ENCODE measurements at regions not wholly inside any gene's neighbourhood (a gene's known extent, or its start where the extent isn't known, plus 50 kb on each side); places are given as distances from the start of the nearest gene placed in this dataset.

GRCh38 chr3:127387556-127388153 is 99.8 kb upstream of the PRR20G start:
- Mint-ChIP-seq H3K27ac (no peak overlapping the region), H3K9me3 (peaks cover 8% of the 10 kb centered on the region), H3K4me3 (no peak overlapping the region), H3K4me1 (no peaks in the 10 kb centered on the region), H3K36me3 (ENCODE audit: low read depth) (no peaks in the 10 kb centered on the region), H3K27me3 (ENCODE audit: low read depth) (peaks cover 22% of the 10 kb centered on the region)
- TF ChIP-seq, protein P1, sequence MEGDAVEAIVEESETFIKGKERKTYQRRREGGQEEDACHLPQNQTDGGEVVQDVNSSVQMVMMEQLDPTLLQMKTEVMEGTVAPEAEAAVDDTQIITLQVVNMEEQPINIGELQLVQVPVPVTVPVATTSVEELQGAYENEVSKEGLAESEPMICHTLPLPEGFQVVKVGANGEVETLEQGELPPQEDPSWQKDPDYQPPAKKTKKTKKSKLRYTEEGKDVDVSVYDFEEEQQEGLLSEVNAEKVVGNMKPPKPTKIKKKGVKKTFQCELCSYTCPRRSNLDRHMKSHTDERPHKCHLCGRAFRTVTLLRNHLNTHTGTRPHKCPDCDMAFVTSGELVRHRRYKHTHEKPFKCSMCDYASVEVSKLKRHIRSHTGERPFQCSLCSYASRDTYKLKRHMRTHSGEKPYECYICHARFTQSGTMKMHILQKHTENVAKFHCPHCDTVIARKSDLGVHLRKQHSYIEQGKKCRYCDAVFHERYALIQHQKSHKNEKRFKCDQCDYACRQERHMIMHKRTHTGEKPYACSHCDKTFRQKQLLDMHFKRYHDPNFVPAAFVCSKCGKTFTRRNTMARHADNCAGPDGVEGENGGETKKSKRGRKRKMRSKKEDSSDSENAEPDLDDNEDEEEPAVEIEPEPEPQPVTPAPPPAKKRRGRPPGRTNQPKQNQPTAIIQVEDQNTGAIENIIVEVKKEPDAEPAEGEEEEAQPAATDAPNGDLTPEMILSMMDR (IDR thresholded peaks at IDR 0.05; ENCODE audit: unreplicated experiment in 3 of 3), result no peak

- TF ChIP-seq, protein P1 (IDR thresholded peaks at IDR 0.05; ENCODE audit: unreplicated experiment in 3 of 3), result no peak
- Mint-ChIP-seq H3K36me3 (ENCODE audit: low read depth) (no peaks in the 10 kb centered on the region), H3K4me3 (no peak overlapping the region), H3K27ac (no peak overlapping the region), H3K27me3 (ENCODE audit: low read depth) (peaks cover 22% of the 10 kb centered on the region), H3K4me1 (no peaks in the 10 kb centered on the region), H3K9me3 (peaks cover 9% of the 10 kb centered on the region)
Observed at GRCh38 chr3:127387119-127387518, 99.3 kb upstream of the PRR20G start.

DNA sequence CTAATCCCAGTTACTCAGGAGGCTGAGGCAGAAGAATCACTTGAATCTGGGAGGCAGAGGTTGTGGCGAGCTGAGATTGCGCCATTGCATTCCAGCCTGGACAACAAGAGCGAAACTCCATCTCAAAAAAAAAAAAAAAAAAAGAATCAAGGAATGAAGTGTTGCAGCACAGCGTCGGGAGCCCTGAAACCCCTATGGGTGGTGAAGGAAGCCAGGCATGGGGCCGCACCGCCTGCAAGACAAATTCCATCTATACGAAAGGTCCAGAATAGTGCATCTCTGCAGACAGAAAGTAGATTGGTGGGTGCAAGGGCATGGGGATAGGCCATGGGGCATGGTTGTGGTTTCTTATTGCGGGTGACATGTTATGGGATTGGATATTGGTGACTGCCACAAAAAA is 98.6 kb upstream of the PRR20G start:
- Mint-ChIP-seq H3K9me3 (peaks cover 12% of the 10 kb centered on the region), H3K27me3 (ENCODE audit: low read depth) (peaks cover 22% of the 10 kb centered on the region), H3K27ac (no peak overlapping the region), H3K36me3 (ENCODE audit: low read depth) (no peaks in the 10 kb centered on the region), H3K4me1 (no peaks in the 10 kb centered on the region), H3K4me3 (no peak overlapping the region)
- TF ChIP-seq, protein P1 (IDR thresholded peaks at IDR 0.05; ENCODE audit: unreplicated experiment in 3 of 3), result no peak

GRCh38 chr3:127385540-127385870 is 97.7 kb upstream of the PRR20G start:
- H3K27ac Mint-ChIP-seq, result no peak overlapping the region
- no peaks in the 10 kb centered on the region for H3K36me3 Mint-ChIP-seq (ENCODE audit: low read depth)
- H3K4me1 Mint-ChIP-seq, result no peaks in the 10 kb centered on the region
- TF ChIP-seq, protein P1 (IDR thresholded peaks at IDR 0.05; ENCODE audit: unreplicated experiment in 3 of 3), result no peak
- no peak overlapping the region for H3K4me3 Mint-ChIP-seq
- H3K27me3 Mint-ChIP-seq (ENCODE audit: low read depth), result peaks cover 22% of the 10 kb centered on the region
- H3K9me3 Mint-ChIP-seq, result peaks cover 20% of the 10 kb centered on the region

- no peaks in the 10 kb centered on the region for H3K36me3 Mint-ChIP-seq (ENCODE audit: low read depth)
- no peaks in the 10 kb centered on the region for H3K4me1 Mint-ChIP-seq
- H3K9me3 Mint-ChIP-seq, result peaks cover 22% of the 10 kb centered on the region
- peaks cover 22% of the 10 kb centered on the region for H3K27me3 Mint-ChIP-seq (ENCODE audit: low read depth)
- H3K27ac Mint-ChIP-seq, result no peak overlapping the region
- no peak overlapping the region for H3K4me3 Mint-ChIP-seq
- TF ChIP-seq, protein P1 (IDR thresholded peaks at IDR 0.05; ENCODE audit: unreplicated experiment in 3 of 3), result no peak
Observed at GRCh38 chr3:127384717-127385539, 97.1 kb upstream of the PRR20G start.
